Stimulated activated CD8-positive, alpha-beta memory T cell treated with anti-CD3 and anti-CD28 coated beads, Interleukin-4, amount 100 ng/mL, for 4 hours (primary cell): ENCODE measurements at regions not wholly inside any gene's neighbourhood (a gene's known extent, or its start where the extent isn't known, plus 50 kb on each side); places are given as distances from the start of the nearest gene placed in this dataset.
A peak's percentile ranks its signal among the peaks of the same experiment; 100 is the strongest.
"Not testable (repeated sequence)": the region's sequence is repeated elsewhere in the genome, so short reads cannot be mapped to it uniquely, and the experiment has no call there.

Experiments used
- DNase-seq, 2 donors: peaks; one replicate each; pipeline ENCODE4 v3.0.0-alpha.2; 2020; ENCODE audit warnings: low read depth in 2 of 2, low spot score in 1 of 2

DNA sequence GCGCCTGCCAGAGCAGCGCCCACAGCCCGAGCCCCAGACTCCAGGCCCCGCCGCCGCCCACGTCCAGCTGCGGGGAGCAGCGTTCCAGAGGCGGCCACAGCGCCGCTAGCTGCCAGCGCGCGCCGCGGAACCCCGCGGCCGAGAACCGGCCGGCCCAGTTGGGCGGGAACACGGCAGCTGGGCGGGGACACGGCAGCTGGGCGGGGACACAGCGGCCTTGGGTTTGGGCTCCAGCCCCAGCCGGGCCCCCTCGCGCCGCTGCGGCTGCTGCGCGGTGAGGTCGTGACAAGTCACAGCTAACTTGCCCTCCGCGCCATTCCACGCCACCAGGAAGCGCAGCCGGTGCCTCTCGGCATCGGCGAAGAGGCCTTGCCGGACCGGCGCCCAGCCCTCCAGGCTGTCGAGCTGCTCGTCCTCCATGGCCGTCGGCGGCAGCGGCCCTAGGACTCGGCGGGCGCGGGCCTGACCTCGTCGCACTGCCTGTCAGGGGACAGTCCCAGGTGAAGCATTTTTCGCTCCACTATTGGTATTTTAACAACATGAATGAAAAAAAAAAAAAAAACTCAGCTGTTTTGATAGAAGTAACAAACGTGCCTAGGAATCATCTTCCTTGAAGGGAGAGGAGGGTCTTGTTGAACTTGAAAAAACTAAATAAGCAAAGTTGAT lies 56.6 kb upstream of the GOLGA8N start:
- DNase-seq: peak; percentile 2 to 9

GRCh38 chr15:32536057-32536493 lies 57.2 kb upstream of the GOLGA8N start:
- DNase-seq: not testable (repeated sequence)

GRCh38 chr15:32535150-32535898 lies 57.9 kb upstream of the GOLGA8N start:
- not testable (repeated sequence) for DNase-seq

DNA sequence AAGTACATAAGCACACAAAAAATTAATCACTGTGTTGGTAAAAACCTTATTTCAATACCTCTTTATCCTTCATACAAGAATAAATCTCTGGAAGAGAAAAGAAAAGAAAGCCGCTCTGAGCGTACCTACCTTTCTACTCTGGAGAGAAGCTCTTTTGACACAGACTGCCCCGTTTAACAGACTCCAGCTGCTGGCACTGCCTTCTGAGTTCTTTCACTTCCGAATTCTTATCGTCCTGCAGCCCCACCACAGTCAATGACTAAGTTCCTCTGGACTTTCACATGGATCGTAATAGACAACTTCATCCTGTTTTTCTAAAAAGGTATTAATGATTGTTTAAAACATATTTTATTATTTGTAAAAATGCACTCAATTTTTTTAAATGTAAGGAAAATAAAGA lies 67.5 kb upstream of the GOLGA8O start:
- DNase-seq: not testable (repeated sequence)

GRCh38 chr15:32522421-32522820 lies 67.0 kb upstream of the GOLGA8O start:
- not testable (repeated sequence) for DNase-seq

DNA sequence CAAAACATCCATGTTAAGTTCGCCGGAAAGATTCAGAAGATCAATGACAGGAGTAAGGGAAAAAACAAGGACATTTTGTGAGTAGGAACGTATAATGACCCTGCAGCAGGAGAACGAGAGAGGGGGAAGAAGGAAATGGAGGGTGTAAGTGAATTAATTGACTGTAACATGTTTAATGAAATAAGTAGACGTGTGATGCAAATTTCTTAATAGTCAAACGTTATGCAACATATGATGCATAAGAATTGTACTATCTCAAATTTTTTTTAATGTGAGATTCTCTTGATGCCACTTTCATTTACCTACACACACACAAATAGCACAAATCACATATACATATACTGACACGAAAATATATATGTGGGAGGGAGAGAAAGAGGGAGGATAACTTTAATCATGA lies 63.5 kb upstream of the GOLGA8O start:
- not testable (repeated sequence) for DNase-seq

- not testable (repeated sequence) for DNase-seq
These were observed 62.6 kb upstream of the GOLGA8O start for GRCh38 chr15:32518013-32518412.

DNA sequence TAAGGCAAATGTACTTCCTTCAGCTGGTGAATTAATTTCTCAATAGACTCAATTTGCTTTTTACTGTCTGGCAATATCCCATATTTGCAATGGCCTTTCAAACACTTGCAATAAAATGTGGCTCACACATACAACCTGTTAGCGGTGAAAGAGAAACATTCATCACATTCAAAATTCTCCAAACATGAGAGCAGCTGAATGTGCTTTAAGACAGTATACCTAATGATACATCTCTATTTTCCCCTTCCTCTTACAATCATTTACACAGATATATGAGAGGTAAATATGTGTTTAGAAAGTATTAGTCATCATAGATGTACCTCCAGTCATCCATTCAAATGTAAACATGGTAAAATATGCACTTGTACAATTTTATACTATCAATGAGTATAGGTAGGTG lies 61.5 kb upstream of the GOLGA8O start:
- DNase-seq: not testable (repeated sequence)

- not testable (repeated sequence) for DNase-seq
These were observed 57.9 kb upstream of the GOLGA8O start for GRCh38 chr15:32513378-32513777.

- DNase-seq: not testable (repeated sequence)
These were observed 54.6 kb upstream of the GOLGA8O start for GRCh38 chr15:32510027-32510426.

- not testable (repeated sequence) for DNase-seq
These were observed 52.6 kb upstream of the GOLGA8O start for GRCh38 chr15:32508081-32508480.

DNA sequence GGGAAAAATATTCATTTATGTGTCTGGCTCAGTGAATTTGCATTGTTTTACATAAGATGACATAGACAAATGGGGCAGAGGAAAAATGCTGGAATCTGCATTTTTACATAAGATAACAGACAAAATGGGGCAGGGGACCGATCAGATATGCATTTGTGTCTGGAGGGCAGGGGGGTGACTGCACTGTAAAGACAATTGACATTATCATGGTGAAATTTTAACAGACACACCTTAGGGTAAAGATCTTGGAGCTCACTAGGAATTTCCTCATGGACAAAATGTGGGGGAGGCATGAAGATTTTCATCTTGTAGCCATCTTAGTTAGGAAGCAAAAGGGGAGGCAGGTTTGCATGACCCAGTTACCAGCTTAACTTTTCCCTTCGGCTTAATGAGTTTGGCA lies 51.4 kb upstream of the GOLGA8O start:
- not testable (repeated sequence) for DNase-seq

DNA sequence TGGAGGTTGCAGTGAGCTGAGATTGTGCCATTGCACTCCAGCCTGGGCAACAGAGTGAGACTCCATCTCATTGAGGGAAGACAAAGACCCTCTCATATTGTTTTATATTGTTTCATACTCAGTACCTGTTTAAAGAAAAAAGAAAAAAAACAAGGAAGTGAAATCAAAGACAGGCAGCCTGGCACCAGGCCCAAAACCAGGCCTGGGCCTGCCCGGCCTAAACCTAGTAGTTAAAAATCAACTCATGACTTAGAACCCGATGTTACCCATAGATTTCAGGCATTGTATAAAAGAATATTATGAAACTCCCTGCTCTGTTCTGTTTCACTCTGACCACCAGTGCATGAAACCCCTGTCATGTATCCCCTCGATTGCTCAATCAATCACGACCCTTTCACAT lies 50.2 kb upstream of the GOLGA8O start:
- not testable (repeated sequence) for DNase-seq
